Left ventricle myocardium superior (tissue), 1 donor: ENCODE measurements at regions not wholly inside any gene's neighbourhood (a gene's known extent, or its start where the extent isn't known, plus 50 kb on each side); places are given as distances from the start of the nearest gene placed in this dataset.

Experiments
- ATAC-seq: fragments of 200-7000 bp; cut with Tn5 transposase; one replicate; pipeline ENCODE4 v1.9.1; 2020; ENCODE audit warnings: mild to moderate bottlenecking, moderate library complexity
- DNase-seq: peaks from one replicate; pipeline ENCODE4 v3.0.0-alpha.2; 2020
- intact Hi-C: fragments of 100-400 bp; cut with micrococcal nuclease; formaldehyde crosslinking; loops from one replicate; pipeline ENCODE4 v1.11.0; 2022
- donor health status: DM: no; HTN: yes; CAD: no; lungs with severe emphysema.

DNA sequence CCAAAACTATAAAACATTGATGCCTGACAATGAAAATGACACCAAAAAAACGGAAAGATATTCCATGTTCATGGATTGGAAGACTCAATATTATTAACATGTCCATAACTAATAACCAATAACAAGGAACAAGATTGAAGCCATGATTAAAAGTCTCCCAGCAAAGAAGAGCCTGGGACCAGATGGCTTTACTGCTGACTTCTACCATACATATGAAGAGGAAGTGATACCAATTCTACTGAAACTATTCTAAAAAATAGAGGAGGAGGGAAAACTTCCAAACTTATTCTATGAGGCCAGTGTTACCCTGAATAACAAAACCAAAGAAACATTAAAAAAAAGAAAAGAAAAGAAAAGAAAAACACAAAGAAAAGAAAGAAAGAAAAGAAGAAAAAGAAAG lies 54.6 kb upstream of the ATF7IP start:
- ATAC-seq (no peak), DNase-seq (no peak)
- intact Hi-C loops = no loop called here

GRCh38 chr12:14313379-14314138 lies 51.9 kb upstream of the ATF7IP start:
- ATAC-seq (no peak), DNase-seq (no peak)
- intact Hi-C loops = no loop called here

DNA sequence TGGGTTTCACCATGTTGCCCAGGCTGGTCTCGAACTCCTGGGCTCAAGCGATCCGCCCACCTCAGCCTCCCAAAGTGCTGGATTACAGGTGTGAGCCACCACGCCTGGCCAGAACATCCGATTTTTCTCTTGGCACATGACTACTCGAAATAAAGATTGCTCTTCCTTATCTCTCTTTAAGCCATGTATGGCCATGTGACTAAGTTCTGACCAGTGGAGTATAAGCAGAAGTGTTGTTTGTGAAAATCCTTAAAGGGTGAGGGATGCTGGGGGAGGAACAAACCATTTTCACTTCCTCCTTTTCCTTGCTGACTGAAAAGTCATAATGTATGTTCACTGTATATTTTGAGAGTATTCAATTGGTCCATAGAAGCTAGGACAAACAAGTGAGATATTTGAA lies 50.7 kb upstream of the ATF7IP start:
- peak; percentile 20 for ATAC-seq
- intact Hi-C loops = no loop called here
- no peak for DNase-seq

GRCh38 chr12:14315501-14315900 lies 50.0 kb upstream of the ATF7IP start:
- ATAC-seq (no peak), DNase-seq (no peak)
- intact Hi-C loops = no loop called here
